OCI-LY1 (cell line): ENCODE measurements at regions not wholly inside any gene's neighbourhood (a gene's known extent, or its start where the extent isn't known, plus 50 kb on each side); places are given as distances from the start of the nearest gene placed in this dataset.

ENCODE experiments used
- CTCF ChIP-seq: fragments of 200-600 bp; sonication (generic), shearing (Covaris generic); IDR thresholded peaks from 2 replicates; pipeline ENCODE4 v1.5.1; 2017; ENCODE audit warnings: mild to moderate bottlenecking, antibody characterized with exemption, low read length, moderate library complexity, mixed read lengths
- EZH2 ChIP-seq: fragments of 200-600 bp; sonication (generic), shearing (Covaris generic); IDR thresholded peaks from 2 replicates; pipeline ENCODE4 v1.8.0; 2017; ENCODE audit warnings: borderline replicate concordance, mixed run types, mild to moderate bottlenecking, antibody characterized with exemption, low read length, moderate library complexity, mixed read lengths

- TF ChIP-seq EZH2 (no peak), CTCF (no peak)
Observed at GRCh38 chr5:155792873-155793272, 534.1 kb upstream of the SGCD start.
